ENCODE measurements at regions not wholly inside any gene's neighbourhood (a gene's known extent, or its start where the extent isn't known, plus 50 kb on each side); places are given as distances from the start of the nearest gene placed in this dataset.

DNA sequence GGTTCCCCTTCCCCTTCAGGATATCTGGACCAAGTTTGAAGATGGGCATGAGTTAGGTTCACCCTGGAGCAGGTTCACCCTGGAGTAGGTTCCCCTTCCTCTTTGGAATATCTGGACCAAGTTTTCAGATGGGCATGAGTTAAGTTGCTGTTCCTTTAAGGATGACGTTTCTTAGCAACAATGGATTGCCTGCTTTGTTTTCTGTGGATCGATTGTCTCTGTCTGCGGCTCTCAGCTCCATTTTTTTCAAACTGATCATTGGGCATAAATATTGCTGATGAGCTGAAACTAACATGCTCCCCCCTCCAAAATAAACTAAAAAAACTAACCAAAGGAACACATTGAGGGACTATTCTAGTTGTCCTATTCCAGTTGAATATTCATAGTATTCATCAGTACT lies 149.5 kb downstream of the SPP2 start:
- TF ChIP-seq, protein P1, sequence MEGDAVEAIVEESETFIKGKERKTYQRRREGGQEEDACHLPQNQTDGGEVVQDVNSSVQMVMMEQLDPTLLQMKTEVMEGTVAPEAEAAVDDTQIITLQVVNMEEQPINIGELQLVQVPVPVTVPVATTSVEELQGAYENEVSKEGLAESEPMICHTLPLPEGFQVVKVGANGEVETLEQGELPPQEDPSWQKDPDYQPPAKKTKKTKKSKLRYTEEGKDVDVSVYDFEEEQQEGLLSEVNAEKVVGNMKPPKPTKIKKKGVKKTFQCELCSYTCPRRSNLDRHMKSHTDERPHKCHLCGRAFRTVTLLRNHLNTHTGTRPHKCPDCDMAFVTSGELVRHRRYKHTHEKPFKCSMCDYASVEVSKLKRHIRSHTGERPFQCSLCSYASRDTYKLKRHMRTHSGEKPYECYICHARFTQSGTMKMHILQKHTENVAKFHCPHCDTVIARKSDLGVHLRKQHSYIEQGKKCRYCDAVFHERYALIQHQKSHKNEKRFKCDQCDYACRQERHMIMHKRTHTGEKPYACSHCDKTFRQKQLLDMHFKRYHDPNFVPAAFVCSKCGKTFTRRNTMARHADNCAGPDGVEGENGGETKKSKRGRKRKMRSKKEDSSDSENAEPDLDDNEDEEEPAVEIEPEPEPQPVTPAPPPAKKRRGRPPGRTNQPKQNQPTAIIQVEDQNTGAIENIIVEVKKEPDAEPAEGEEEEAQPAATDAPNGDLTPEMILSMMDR (conservative IDR thresholded peaks at IDR 0.05 in 1 of 2, IDR thresholded peaks at IDR 0.05 in 1 of 2; ENCODE audit: low read depth in 1 of 2, low read length in 2 of 2), result no peak
- no peak for TF ChIP-seq EZH2 (IDR thresholded peaks at IDR 0.05; ENCODE audit: low read length, missing control alignments)

Measured in fibroblast of lung (primary cell).